WERI-Rb-1 (cell line): ENCODE measurements at regions not wholly inside any gene's neighbourhood (a gene's known extent, or its start where the extent isn't known, plus 50 kb on each side); places are given as distances from the start of the nearest gene placed in this dataset.
"Not testable (repeated sequence)": the region's sequence is repeated elsewhere in the genome, so short reads cannot be mapped to it uniquely, and the experiment has no call there.

Experiments used
- DNase-seq: peaks from one replicate; pipeline ENCODE4 v3.0.0-alpha.2; 2020
- H3K27ac ChIP-seq: fragments of 250-450 bp; sonication (Bioruptor Pico); 2 replicates; pipeline ENCODE4 v1.5.1; 2020; ENCODE audit warnings: mild to moderate bottlenecking, moderate library complexity
- H3K27me3 ChIP-seq: fragments of 250-450 bp; sonication (Bioruptor Pico); 2 replicates; pipeline ENCODE4 v1.5.1; 2021; ENCODE audit warnings: mild to moderate bottlenecking, low read depth, moderate library complexity; ENCODE audit not compliant: insufficient read depth, severe bottlenecking
- H3K36me3 ChIP-seq: fragments of 250-450 bp; sonication (Bioruptor Pico); 2 replicates; pipeline ENCODE4 v1.5.1; 2020; ENCODE audit warnings: mild to moderate bottlenecking, moderate library complexity
- H3K4me3 ChIP-seq: 2 replicates; pipeline ENCODE4 v1.5.1; 2011; ENCODE audit warnings: low read depth, mild to moderate bottlenecking, control low read depth, low read length
- H3K9me3 ChIP-seq: fragments of 250-450 bp; sonication (Bioruptor Pico); 2 replicates; pipeline ENCODE4 v1.5.1; 2021; ENCODE audit warnings: mild to moderate bottlenecking, moderate library complexity; ENCODE audit not compliant: severe bottlenecking
- TF ChIP-seq, protein P1 (sequence below): IDR thresholded peaks from 2 replicates; pipeline ENCODE4 v1.5.1; 2011; ENCODE audit warnings: low read depth, mild to moderate bottlenecking, control low read depth, inconsistent platforms, low read length

DNA sequence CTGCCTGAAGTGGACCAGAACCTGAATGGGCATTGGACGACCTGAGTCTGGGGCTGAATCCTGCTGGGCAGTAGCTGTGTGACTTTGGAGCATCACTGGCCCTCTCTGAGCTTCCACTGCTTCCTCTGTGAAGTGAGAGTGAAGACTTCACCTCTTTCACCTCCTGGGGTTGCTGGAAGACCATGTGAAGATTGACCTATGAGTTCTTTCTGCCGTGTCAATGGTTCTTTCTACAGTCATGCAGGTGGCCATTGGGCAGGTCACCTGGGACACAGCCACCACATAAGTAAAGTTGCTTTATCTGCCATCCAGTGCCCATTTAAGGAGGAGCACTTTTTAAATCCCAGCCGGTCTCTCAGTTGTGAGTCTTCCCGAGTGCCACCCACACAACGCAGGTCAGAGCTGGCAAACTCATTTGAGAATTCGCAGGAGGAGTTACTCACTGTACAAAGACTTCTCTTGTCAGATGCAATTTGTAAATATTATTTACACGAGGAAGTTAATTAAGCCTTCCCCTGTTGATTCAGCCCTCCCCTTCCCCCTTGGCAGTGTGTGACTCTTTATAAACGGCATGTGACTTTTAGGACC lies 74.8 kb upstream of the TCL1B start:
- TF ChIP-seq, protein P1, sequence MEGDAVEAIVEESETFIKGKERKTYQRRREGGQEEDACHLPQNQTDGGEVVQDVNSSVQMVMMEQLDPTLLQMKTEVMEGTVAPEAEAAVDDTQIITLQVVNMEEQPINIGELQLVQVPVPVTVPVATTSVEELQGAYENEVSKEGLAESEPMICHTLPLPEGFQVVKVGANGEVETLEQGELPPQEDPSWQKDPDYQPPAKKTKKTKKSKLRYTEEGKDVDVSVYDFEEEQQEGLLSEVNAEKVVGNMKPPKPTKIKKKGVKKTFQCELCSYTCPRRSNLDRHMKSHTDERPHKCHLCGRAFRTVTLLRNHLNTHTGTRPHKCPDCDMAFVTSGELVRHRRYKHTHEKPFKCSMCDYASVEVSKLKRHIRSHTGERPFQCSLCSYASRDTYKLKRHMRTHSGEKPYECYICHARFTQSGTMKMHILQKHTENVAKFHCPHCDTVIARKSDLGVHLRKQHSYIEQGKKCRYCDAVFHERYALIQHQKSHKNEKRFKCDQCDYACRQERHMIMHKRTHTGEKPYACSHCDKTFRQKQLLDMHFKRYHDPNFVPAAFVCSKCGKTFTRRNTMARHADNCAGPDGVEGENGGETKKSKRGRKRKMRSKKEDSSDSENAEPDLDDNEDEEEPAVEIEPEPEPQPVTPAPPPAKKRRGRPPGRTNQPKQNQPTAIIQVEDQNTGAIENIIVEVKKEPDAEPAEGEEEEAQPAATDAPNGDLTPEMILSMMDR = 0 out of 2 replicates have a peak, but pooled peaks have one; percentile 7
- Histone ChIP-seq H3K9me3 (no peaks in the 10 kb centered on the region), H3K27ac (no peak overlapping the region), H3K27me3 (no peaks in the 10 kb centered on the region), H3K36me3 (no peaks in the 10 kb centered on the region), H3K4me3 (no peak overlapping the region)
- DNase-seq = no peak

- no peaks in the 10 kb centered on the region for H3K27me3 ChIP-seq
- H3K4me3 ChIP-seq = no peak overlapping the region
- TF ChIP-seq, protein P1 = peak; percentile 26; the same call in 1 of the 2 replicates
- no peaks in the 10 kb centered on the region for H3K36me3 ChIP-seq
- no peak overlapping the region for H3K27ac ChIP-seq
- H3K9me3 ChIP-seq = no peaks in the 10 kb centered on the region
- peak; percentile 36 for DNase-seq
Observed at GRCh38 chr14:95614349-95614748, 71.9 kb upstream of the TCL1B start.

- DNase-seq = no peak
- TF ChIP-seq, protein P1 = no peak
- no peaks in the 10 kb centered on the region for H3K27me3 ChIP-seq
- no peak overlapping the region for H3K4me3 ChIP-seq
- H3K27ac ChIP-seq = no peak overlapping the region
- H3K9me3 ChIP-seq = no peaks in the 10 kb centered on the region
- H3K36me3 ChIP-seq = no peaks in the 10 kb centered on the region
Observed at GRCh38 chr14:95616745-95617144, 69.5 kb upstream of the TCL1B start.

DNA sequence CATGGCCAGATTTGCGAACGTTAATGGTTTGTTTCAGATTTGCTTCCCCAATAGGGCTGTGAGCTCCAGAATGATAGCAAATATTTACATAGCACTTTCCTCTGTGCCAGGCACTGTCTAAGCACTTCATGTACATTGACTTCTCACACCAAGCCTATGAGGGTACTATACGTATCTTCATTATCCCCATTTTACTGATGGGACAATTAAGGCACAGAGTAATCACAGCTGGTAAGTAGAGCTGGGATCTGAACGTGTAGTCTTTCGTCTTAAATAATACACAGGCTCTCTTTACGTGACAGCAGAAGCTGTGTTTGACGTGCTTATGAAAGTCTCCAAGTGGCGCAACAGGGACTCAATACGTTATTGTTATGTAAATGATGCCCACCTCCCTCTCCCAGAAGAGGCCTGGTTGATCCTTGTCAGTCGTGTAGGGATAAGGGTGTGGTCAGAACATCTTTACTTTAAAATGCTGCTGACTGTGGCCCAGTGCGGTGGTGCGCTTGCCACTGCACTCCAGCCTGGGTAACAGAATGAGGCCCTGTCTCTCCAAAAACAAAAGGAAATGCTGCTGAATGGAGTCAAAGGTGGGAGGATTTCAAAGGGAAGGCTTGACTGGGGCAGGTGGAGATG lies 66.3 kb upstream of the TCL1B start:
- Histone ChIP-seq H3K27me3 (no peaks in the 10 kb centered on the region), H3K4me3 (no peak overlapping the region), H3K36me3 (no peaks in the 10 kb centered on the region), H3K27ac (no peak overlapping the region), H3K9me3 (no peaks in the 10 kb centered on the region)
- TF ChIP-seq, protein P1 = no peak
- DNase-seq = no peak

DNA sequence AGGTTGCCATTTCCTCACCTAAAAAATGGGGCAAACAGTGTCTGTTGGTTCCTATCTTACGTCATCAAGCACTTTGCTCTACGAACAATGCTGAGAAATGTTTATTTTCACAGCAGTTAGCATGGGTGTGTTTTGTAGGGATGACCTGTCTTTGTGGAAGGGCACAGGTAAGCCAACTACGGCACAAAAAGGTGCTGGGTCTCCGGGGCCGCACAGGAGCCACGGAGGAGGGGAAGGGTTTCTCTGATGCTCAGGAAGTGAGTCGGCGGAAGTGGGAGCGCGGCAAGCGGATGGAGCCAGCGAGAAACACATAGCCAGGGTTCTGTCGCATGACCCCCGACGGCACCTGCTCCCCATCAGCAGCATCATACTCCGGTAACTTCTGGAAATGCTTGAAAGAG lies 65.6 kb upstream of the TCL1B start:
- Histone ChIP-seq H3K27ac (no peak overlapping the region), H3K4me3 (no peak overlapping the region), H3K27me3 (no peaks in the 10 kb centered on the region), H3K36me3 (no peaks in the 10 kb centered on the region), H3K9me3 (no peaks in the 10 kb centered on the region)
- TF ChIP-seq, protein P1 = no peak
- DNase-seq = no peak

GRCh38 chr14:95623195-95623594 lies 63.0 kb upstream of the TCL1B start:
- no peaks in the 10 kb centered on the region for H3K9me3 ChIP-seq
- H3K27ac ChIP-seq = no peak overlapping the region
- no peaks in the 10 kb centered on the region for H3K27me3 ChIP-seq
- TF ChIP-seq, protein P1 = no peak
- H3K4me3 ChIP-seq = no peak overlapping the region
- DNase-seq = no peak
- H3K36me3 ChIP-seq = no peaks in the 10 kb centered on the region

GRCh38 chr14:95625710-95626109 lies 60.5 kb upstream of the TCL1B start:
- H3K27ac ChIP-seq, H3K9me3 ChIP-seq, DNase-seq: not testable (repeated sequence)

More at GRCh38 chr14:95625710-95626109, 60.5 kb upstream of the TCL1B start:
- not testable (repeated sequence) for H3K4me3 ChIP-seq, H3K27me3 ChIP-seq, H3K36me3 ChIP-seq
